ENCODE measurements at regions not wholly inside any gene's neighbourhood (a gene's known extent, or its start where the extent isn't known, plus 50 kb on each side); places are given as distances from the start of the nearest gene placed in this dataset.

GRCh38 chr1:106200711-106201110 lies 855.8 kb upstream of the PRMT6 start:
- DNase-seq: no peak

- no peak for DNase-seq
These were observed 849.3 kb upstream of the PRMT6 start for GRCh38 chr1:106207185-106207584.

- no peak for DNase-seq
These were observed 838.7 kb upstream of the PRMT6 start for GRCh38 chr1:106217765-106218164.

GRCh38 chr1:106222403-106222802 lies 834.1 kb upstream of the PRMT6 start:
- DNase-seq: no peak

GRCh38 chr1:106223213-106223612 lies 833.3 kb upstream of the PRMT6 start:
- no peak for DNase-seq

- DNase-seq: no peak
These were observed 832.0 kb upstream of the PRMT6 start for GRCh38 chr1:106224426-106224825.

- DNase-seq: no peak
These were observed 831.1 kb upstream of the PRMT6 start for GRCh38 chr1:106225403-106225802.

- DNase-seq: no peak
These were observed 829.9 kb upstream of the PRMT6 start for GRCh38 chr1:106226550-106226949.

GRCh38 chr1:106232128-106232527 lies 824.3 kb upstream of the PRMT6 start:
- no peak for DNase-seq

GRCh38 chr1:106233511-106233910 lies 823.0 kb upstream of the PRMT6 start:
- no peak for DNase-seq

GRCh38 chr1:106249365-106249764 lies 807.1 kb upstream of the PRMT6 start:
- no peak for DNase-seq

GRCh38 chr1:106249810-106250209 lies 806.7 kb upstream of the PRMT6 start:
- DNase-seq: no peak

- DNase-seq: no peak
These were observed 801.7 kb upstream of the PRMT6 start for GRCh38 chr1:106254748-106255147.

- DNase-seq: no peak
These were observed 789.7 kb upstream of the PRMT6 start for GRCh38 chr1:106266786-106267185.

- no peak for DNase-seq
These were observed 788.4 kb upstream of the PRMT6 start for GRCh38 chr1:106268070-106268469.

- DNase-seq: no peak
These were observed 779.6 kb upstream of the PRMT6 start for GRCh38 chr1:106276871-106277270.

GRCh38 chr1:106277786-106278185 lies 778.7 kb upstream of the PRMT6 start:
- DNase-seq: no peak

- DNase-seq: no peak
These were observed 777.8 kb upstream of the PRMT6 start for GRCh38 chr1:106278716-106279115.

- no peak for DNase-seq
These were observed 767.1 kb upstream of the PRMT6 start for GRCh38 chr1:106289265-106289928.

GRCh38 chr1:106290805-106291501 lies 765.5 kb upstream of the PRMT6 start:
- DNase-seq: no peak

GRCh38 chr1:106292130-106292529 lies 764.3 kb upstream of the PRMT6 start:
- no peak for DNase-seq

GRCh38 chr1:106296431-106296830 lies 760.0 kb upstream of the PRMT6 start:
- no peak for DNase-seq

GRCh38 chr1:106304106-106304505 lies 752.4 kb upstream of the PRMT6 start:
- no peak for DNase-seq

GRCh38 chr1:106319612-106320011 lies 736.9 kb upstream of the PRMT6 start:
- DNase-seq: no peak

GRCh38 chr1:106325600-106325999 lies 730.9 kb upstream of the PRMT6 start:
- no peak for DNase-seq

All from GDM1 (cell line).